Epithelial cell of proximal tubule (primary cell): ENCODE measurements at regions not wholly inside any gene's neighbourhood (a gene's known extent, or its start where the extent isn't known, plus 50 kb on each side); places are given as distances from the start of the nearest gene placed in this dataset.

Experiments used
- DNase-seq: peaks from one replicate; pipeline ENCODE4 v3.0.0-alpha.2; 2011; ENCODE audit warnings: low read depth
- H3K4me3 ChIP-seq: 2 replicates; pipeline ENCODE4 v1.5.1; 2011; ENCODE audit warnings: low read depth, mild to moderate bottlenecking, low read length
- TF ChIP-seq, protein P1 (sequence below): conservative IDR thresholded peaks from 2 replicates; pipeline ENCODE4 v1.5.1; 2012; ENCODE audit warnings: low read depth, mild to moderate bottlenecking, low read length

GRCh38 chr10:33103863-33104379, 145.9 kb upstream of the ITGB1 start:
- no peak for DNase-seq
- TF ChIP-seq, protein P1, sequence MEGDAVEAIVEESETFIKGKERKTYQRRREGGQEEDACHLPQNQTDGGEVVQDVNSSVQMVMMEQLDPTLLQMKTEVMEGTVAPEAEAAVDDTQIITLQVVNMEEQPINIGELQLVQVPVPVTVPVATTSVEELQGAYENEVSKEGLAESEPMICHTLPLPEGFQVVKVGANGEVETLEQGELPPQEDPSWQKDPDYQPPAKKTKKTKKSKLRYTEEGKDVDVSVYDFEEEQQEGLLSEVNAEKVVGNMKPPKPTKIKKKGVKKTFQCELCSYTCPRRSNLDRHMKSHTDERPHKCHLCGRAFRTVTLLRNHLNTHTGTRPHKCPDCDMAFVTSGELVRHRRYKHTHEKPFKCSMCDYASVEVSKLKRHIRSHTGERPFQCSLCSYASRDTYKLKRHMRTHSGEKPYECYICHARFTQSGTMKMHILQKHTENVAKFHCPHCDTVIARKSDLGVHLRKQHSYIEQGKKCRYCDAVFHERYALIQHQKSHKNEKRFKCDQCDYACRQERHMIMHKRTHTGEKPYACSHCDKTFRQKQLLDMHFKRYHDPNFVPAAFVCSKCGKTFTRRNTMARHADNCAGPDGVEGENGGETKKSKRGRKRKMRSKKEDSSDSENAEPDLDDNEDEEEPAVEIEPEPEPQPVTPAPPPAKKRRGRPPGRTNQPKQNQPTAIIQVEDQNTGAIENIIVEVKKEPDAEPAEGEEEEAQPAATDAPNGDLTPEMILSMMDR = no peak
- no peak overlapping the region for H3K4me3 ChIP-seq

DNA sequence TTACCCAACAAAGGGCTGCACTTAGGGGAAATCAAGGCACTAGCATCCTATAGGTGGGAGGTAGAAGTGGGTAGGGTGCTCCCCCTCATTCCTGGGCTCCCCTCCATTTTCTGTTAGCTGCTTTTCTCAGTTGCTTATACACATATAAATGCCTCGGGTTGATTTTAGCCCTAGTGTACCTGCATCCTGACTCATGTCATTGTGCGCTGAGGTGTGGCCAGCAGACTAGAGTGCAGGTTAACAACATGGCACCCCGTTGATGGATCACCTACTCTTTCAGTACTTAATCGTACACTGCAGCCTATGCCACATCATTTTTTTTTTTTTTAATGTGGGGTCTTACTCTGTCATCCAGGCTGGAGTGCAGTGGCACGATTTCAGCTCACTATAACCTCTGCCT, 144.0 kb upstream of the ITGB1 start:
- no peak for DNase-seq
- H3K4me3 ChIP-seq = no peak overlapping the region
- TF ChIP-seq, protein P1 = no peak

DNA sequence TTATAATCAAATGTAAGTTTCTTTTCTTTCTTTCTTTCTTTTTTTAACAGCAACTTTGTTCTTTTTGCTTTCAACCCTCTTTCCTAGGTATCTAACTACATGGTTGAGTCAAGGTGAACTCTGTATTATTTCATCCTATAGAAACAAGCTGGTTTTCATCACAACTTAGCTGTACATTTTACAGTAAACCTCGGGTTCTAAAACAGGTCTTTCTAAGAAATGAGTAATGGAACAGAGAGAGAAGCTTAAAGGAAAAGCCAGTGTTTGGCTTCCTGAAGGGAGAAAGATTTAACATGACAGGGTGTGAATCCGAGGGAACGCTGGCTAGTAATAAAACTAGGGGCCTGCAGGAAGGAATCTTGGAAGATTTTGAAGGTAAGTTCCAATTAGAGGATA, 143.4 kb upstream of the ITGB1 start:
- H3K4me3 ChIP-seq = no peak overlapping the region
- no peak for DNase-seq
- TF ChIP-seq, protein P1 = no peak

- no peak overlapping the region for H3K4me3 ChIP-seq
- TF ChIP-seq, protein P1 = no peak
- DNase-seq = no peak
Observed at GRCh38 chr10:33100781-33101391, 142.9 kb upstream of the ITGB1 start.

DNA sequence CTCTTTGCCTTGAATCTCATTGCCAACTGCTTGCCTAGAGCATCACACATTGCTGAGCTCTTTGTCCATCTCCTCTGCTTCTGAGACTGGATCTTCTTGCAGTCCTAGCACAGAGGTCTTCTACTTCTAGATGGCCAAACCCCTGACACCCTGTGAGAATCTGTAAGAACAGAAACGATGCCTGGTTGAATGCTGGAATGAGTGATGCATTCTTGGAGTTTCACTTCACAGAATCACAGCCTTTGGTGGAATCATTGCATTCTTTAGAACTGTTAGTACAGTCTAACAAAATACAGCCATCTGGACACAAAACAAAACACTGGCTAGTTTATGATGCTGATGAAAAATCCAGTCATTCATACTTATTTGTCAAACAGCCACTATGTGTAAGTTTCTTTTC, 141.7 kb upstream of the ITGB1 start:
- TF ChIP-seq, protein P1 = no peak
- no peak overlapping the region for H3K4me3 ChIP-seq
- DNase-seq = no peak

- TF ChIP-seq, protein P1 = no peak
- H3K4me3 ChIP-seq = no peak overlapping the region
- DNase-seq = no peak
Observed at GRCh38 chr10:33098951-33099663, 141.1 kb upstream of the ITGB1 start.
